GM19455 (cell line): ENCODE measurements at regions not wholly inside any gene's neighbourhood (a gene's known extent, or its start where the extent isn't known, plus 50 kb on each side); places are given as distances from the start of the nearest gene placed in this dataset.

Source experiments
- ATAC-seq: cut with Tn5 transposase; IDR thresholded peaks from one replicate; pipeline ENCODE4 v1.9.1; 2021; ENCODE audit not compliant: unreplicated experiment

- no peak for ATAC-seq
These were observed 99.8 kb upstream of the ROPN1 start for GRCh38 chr3:124091716-124092115.

GRCh38 chr3:124092811-124093210 is 100.9 kb upstream of the ROPN1 start:
- ATAC-seq = no peak

GRCh38 chr3:124094496-124094895 is 102.6 kb upstream of the ROPN1 start:
- ATAC-seq = no peak

- no peak for ATAC-seq
These were observed 105.6 kb upstream of the ROPN1 start for GRCh38 chr3:124097362-124098131.

- no peak for ATAC-seq
These were observed 109.7 kb upstream of the ROPN1 start for GRCh38 chr3:124101643-124102042.

GRCh38 chr3:124107104-124107890 is 115.4 kb upstream of the ROPN1 start:
- no peak for ATAC-seq

- no peak for ATAC-seq
These were observed 116.5 kb upstream of the ROPN1 start for GRCh38 chr3:124108446-124108845.

- ATAC-seq = no peak
These were observed 121.6 kb upstream of the ROPN1 start for GRCh38 chr3:124113485-124113884.

- ATAC-seq = no peak
These were observed 123.4 kb upstream of the ROPN1 start for GRCh38 chr3:124115279-124115678.

GRCh38 chr3:124115956-124116355 is 124.0 kb upstream of the ROPN1 start:
- no peak for ATAC-seq

GRCh38 chr3:124116906-124117305 is 125.0 kb upstream of the ROPN1 start:
- no peak for ATAC-seq

GRCh38 chr3:124117486-124117885 is 125.6 kb upstream of the ROPN1 start:
- ATAC-seq = no peak

GRCh38 chr3:124118397-124118796 is 126.5 kb upstream of the ROPN1 start:
- ATAC-seq = no peak

GRCh38 chr3:124119056-124119716 is 127.3 kb upstream of the ROPN1 start:
- no peak for ATAC-seq

GRCh38 chr3:124121379-124122312 is 129.7 kb upstream of the ROPN1 start:
- no peak for ATAC-seq

GRCh38 chr3:124125315-124125714 is 133.4 kb upstream of the ROPN1 start:
- ATAC-seq = no peak

- ATAC-seq = no peak
These were observed 134.6 kb upstream of the ROPN1 start for GRCh38 chr3:124126436-124127023.

GRCh38 chr3:124131158-124131557 is 139.2 kb upstream of the ROPN1 start:
- ATAC-seq = no peak

- no peak for ATAC-seq
These were observed 139.7 kb upstream of the ROPN1 start for GRCh38 chr3:124131580-124131979.

- ATAC-seq = no peak
These were observed 140.9 kb upstream of the ROPN1 start for GRCh38 chr3:124132813-124133212.
